NT2/D1 (cell line): ENCODE measurements at regions not wholly inside any gene's neighbourhood (a gene's known extent, or its start where the extent isn't known, plus 50 kb on each side); places are given as distances from the start of the nearest gene placed in this dataset.

Experiments used
- DNase-seq: peaks from one replicate; pipeline ENCODE4 v3.0.0-alpha.2; 2011; ENCODE audit warnings: low read depth, low spot score
- H3K27me3 ChIP-seq: 2 replicates; pipeline ENCODE4 v1.6.0; 2011; ENCODE audit warnings: mild to moderate bottlenecking; ENCODE audit not compliant: insufficient read length, insufficient read depth
- H3K36me3 ChIP-seq: 2 replicates; pipeline ENCODE4 v1.6.1; 2011; ENCODE audit warnings: mild to moderate bottlenecking, low read length, mixed read lengths; ENCODE audit not compliant: insufficient read depth, insufficient read length
- H3K4me1 ChIP-seq: 2 replicates; pipeline ENCODE4 v1.5.1; 2011; ENCODE audit not compliant: insufficient read depth, insufficient read length
- H3K4me3 ChIP-seq: 2 replicates; pipeline ENCODE4 v1.5.1; 2011; ENCODE audit warnings: low read depth; ENCODE audit not compliant: insufficient read length
- H3K9ac ChIP-seq: 2 replicates; pipeline ENCODE4 v1.6.0; 2011; ENCODE audit warnings: low read depth; ENCODE audit not compliant: insufficient read length
- H3K9me3 ChIP-seq: 2 replicates; pipeline ENCODE4 v1.5.1; 2011; ENCODE audit warnings: mild to moderate bottlenecking, low read length; ENCODE audit not compliant: insufficient read depth
- SUZ12 ChIP-seq: IDR thresholded peaks from 2 replicates; pipeline ENCODE4 v1.6.1; 2011; ENCODE audit not compliant: insufficient read length, insufficient read depth; ENCODE audit errors: extremely low read depth
- YY1 ChIP-seq: IDR thresholded peaks from 2 replicates; pipeline ENCODE4 v1.6.1; 2011; ENCODE audit not compliant: insufficient read length, insufficient read depth
- ZNF274 ChIP-seq: IDR thresholded peaks from 2 replicates; pipeline ENCODE4 v1.6.1; 2011; ENCODE audit warnings: mild to moderate bottlenecking, low read depth, low read length

GRCh38 chr5:79878721-79879336 is 112.2 kb downstream of the MTX3 start:
- no peak overlapping the region for H3K4me3 ChIP-seq
- no peaks in the 10 kb centered on the region for H3K27me3 ChIP-seq
- TF ChIP-seq ZNF274 (no peak), SUZ12 (no peak), YY1 (no peak)
- peak; percentile 18 for DNase-seq
- no peak overlapping the region for H3K9ac ChIP-seq
- H3K9me3 ChIP-seq: no peaks in the 10 kb centered on the region
- H3K4me1 ChIP-seq: no peaks in the 10 kb centered on the region
- H3K36me3 ChIP-seq: no peaks in the 10 kb centered on the region

DNA sequence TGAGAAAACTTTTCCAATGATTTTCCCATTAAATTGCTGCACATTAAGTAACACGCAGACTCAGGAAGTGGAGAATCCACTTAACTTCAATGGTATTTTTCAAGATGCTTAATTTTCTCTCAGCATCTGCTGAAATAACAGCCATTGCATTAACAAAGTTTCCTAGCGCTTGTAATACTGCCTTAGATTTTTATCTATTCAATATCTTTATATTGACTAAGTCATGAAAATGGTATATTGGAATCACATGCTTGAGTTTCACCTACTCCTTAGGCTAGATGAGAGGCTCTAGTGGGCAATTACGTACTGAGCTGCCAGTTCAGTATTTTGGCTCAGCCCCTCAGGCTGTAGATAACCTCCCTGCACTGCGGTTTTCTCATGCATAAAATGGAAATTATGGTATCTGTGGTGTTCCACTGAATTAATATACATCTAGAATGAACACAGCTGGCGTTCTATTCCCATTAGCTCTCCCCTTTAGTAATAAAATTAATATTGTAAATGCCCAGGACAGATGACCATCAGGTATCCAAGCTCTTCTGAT is 112.9 kb downstream of the MTX3 start:
- DNase-seq: no peak
- TF ChIP-seq YY1 (no peak), SUZ12 (no peak), ZNF274 (no peak)
- Histone ChIP-seq H3K27me3 (no peaks in the 10 kb centered on the region), H3K9ac (no peak overlapping the region), H3K4me3 (no peak overlapping the region), H3K4me1 (no peaks in the 10 kb centered on the region), H3K9me3 (no peaks in the 10 kb centered on the region), H3K36me3 (no peaks in the 10 kb centered on the region)

DNA sequence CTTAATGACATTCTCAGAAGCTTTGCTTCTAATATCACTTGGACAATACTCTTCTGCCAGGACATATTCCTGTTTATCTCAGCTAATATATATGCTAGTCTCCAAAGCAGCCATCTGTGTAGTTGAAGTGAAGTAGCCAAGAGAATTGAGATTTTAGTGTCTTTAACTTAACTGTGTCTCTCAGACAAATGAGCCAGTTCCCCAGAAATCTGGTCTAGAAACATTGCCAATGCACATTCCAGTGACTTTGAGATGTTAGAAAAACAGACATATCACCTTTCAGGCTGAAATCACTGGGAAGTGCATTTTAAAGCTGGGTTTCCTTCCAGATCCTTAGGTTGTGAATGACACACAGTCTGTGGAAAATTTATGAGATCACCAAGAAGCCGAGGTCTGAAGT is 114.6 kb downstream of the MTX3 start:
- TF ChIP-seq SUZ12 (no peak), ZNF274 (no peak), YY1 (no peak)
- DNase-seq: no peak

GRCh38 chr5:79875230-79875629 is 115.8 kb downstream of the MTX3 start:
- TF ChIP-seq ZNF274: no peak
- TF ChIP-seq YY1: no peak
- H3K27me3 ChIP-seq: no peaks in the 10 kb centered on the region
- no peak overlapping the region for H3K4me3 ChIP-seq
- DNase-seq: no peak
- no peaks in the 10 kb centered on the region for H3K36me3 ChIP-seq
- no peaks in the 10 kb centered on the region for H3K9me3 ChIP-seq
- no peak overlapping the region for H3K9ac ChIP-seq
- H3K4me1 ChIP-seq: no peaks in the 10 kb centered on the region

More for the DNA sequence above, 114.6 kb downstream of the MTX3 start:
- Histone ChIP-seq H3K9me3 (no peaks in the 10 kb centered on the region), H3K4me3 (no peak overlapping the region), H3K4me1 (no peaks in the 10 kb centered on the region), H3K27me3 (no peaks in the 10 kb centered on the region), H3K9ac (no peak overlapping the region), H3K36me3 (no peaks in the 10 kb centered on the region)

GRCh38 chr5:79873187-79873586 is 117.9 kb downstream of the MTX3 start:
- no peaks in the 10 kb centered on the region for H3K27me3 ChIP-seq
- no peaks in the 10 kb centered on the region for H3K9me3 ChIP-seq
- H3K4me1 ChIP-seq: no peaks in the 10 kb centered on the region
- H3K9ac ChIP-seq: no peak overlapping the region
- no peak for TF ChIP-seq SUZ12
- TF ChIP-seq ZNF274: no peak
- TF ChIP-seq YY1: no peak
- DNase-seq: no peak
- H3K36me3 ChIP-seq: no peaks in the 10 kb centered on the region
- H3K4me3 ChIP-seq: no peak overlapping the region

GRCh38 chr5:79872291-79872690 is 118.8 kb downstream of the MTX3 start:
- Histone ChIP-seq H3K9ac (no peak overlapping the region), H3K27me3 (no peaks in the 10 kb centered on the region), H3K9me3 (no peaks in the 10 kb centered on the region), H3K36me3 (no peaks in the 10 kb centered on the region), H3K4me3 (no peak overlapping the region), H3K4me1 (no peaks in the 10 kb centered on the region)
- no peak for TF ChIP-seq SUZ12
- no peak for TF ChIP-seq YY1
- TF ChIP-seq ZNF274: no peak
- DNase-seq: no peak

- Histone ChIP-seq H3K36me3 (no peaks in the 10 kb centered on the region), H3K27me3 (no peaks in the 10 kb centered on the region), H3K9me3 (no peaks in the 10 kb centered on the region), H3K9ac (no peak overlapping the region), H3K4me3 (no peak overlapping the region), H3K4me1 (no peaks in the 10 kb centered on the region)
- DNase-seq: no peak
- no peak for TF ChIP-seq ZNF274
- TF ChIP-seq SUZ12: no peak
- TF ChIP-seq YY1: no peak
Observed at GRCh38 chr5:79871364-79872120, 119.5 kb downstream of the MTX3 start.
